Panc1 (cell line): ENCODE measurements at regions not wholly inside any gene's neighbourhood (a gene's known extent, or its start where the extent isn't known, plus 50 kb on each side); places are given as distances from the start of the nearest gene placed in this dataset.

ENCODE experiments used
- ATAC-seq: fragments of 200-7000 bp; cut with Tn5 transposase; 2 replicates; pipeline ENCODE4 v1.9.1; 2020; ENCODE audit warnings: mild to moderate bottlenecking, moderate library complexity
- BruUV-seq: library from RNA; stranded (reverse); fragments of 400-500 nt; replicated peaks from 2 replicates; lab custom pipeline; 2021; lab: Mats Ljungman, UMichigan
- CTCF ChIA-PET: fragments of 300-600 bp; sonication (Branson Sonifier 250); formaldehyde crosslinking; loops from one replicate; lab custom pipeline; 2022; ENCODE audit warnings: antibody characterized with exemption; lab: Charles Lee
- POLR2A ChIA-PET: fragments of 300-600 bp; sonication (Branson Sonifier 250); formaldehyde crosslinking; loops from one replicate; lab custom pipeline; 2022; ENCODE audit warnings: antibody characterized with exemption; lab: Charles Lee
- DNase-seq: peaks from one replicate; pipeline ENCODE4 v3.0.0-alpha.2; 2010; ENCODE audit warnings: low read depth, low spot score
- H3K27ac ChIP-seq: 2 replicates; pipeline ENCODE4 v1.5.1; 2011; ENCODE audit warnings: mild to moderate bottlenecking, low read length, inconsistent platforms
- H3K27me3 ChIP-seq: fragments of 200-500 bp; sonication (Bioruptor generic); 2 replicates; pipeline ENCODE4 v1.6.0; 2014; ENCODE audit warnings: low read length, inconsistent platforms; ENCODE audit not compliant: control insufficient read depth, insufficient read depth
- H3K36me3 ChIP-seq: fragments of 200-500 bp; sonication (Bioruptor generic); 2 replicates; pipeline ENCODE4 v1.5.1; 2014; ENCODE audit warnings: inconsistent platforms, mild to moderate bottlenecking, low read length, moderate library complexity; ENCODE audit not compliant: control insufficient read depth, insufficient read depth
- H3K4me1 ChIP-seq: 2 replicates; pipeline ENCODE4 v1.5.1; 2011; ENCODE audit warnings: inconsistent platforms, mild to moderate bottlenecking, low read length, moderate library complexity; ENCODE audit not compliant: control insufficient read depth, insufficient read depth
- H3K4me3 ChIP-seq, 2 experiments: 2 replicates each; pipeline ENCODE4 v1.5.1; 2011 to 2012; ENCODE audit warnings: low read depth in 2 of 2, low read length in 2 of 2, mild to moderate bottlenecking in 2 of 2, inconsistent platforms in 1 of 2, moderate library complexity in 1 of 2
- H3K9me3 ChIP-seq: fragments of 200-500 bp; sonication (Bioruptor generic); 2 replicates; pipeline ENCODE4 v1.5.1; 2014; ENCODE audit warnings: low read depth, mild to moderate bottlenecking, inconsistent platforms, low read length, moderate library complexity; ENCODE audit not compliant: control insufficient read depth, insufficient read depth
- CTCF ChIP-seq: fragments of 450-650 bp; IDR thresholded peaks from 2 replicates; pipeline ENCODE4 v1.5.1; 2017; ENCODE audit warnings: mild to moderate bottlenecking
- POLR2AphosphoS5 ChIP-seq: IDR thresholded peaks from 2 replicates; pipeline ENCODE4 v1.6.1; 2012; ENCODE audit warnings: mild to moderate bottlenecking, low read depth, low read length, moderate library complexity
- REST ChIP-seq, 2 experiments: IDR thresholded peaks; 2 replicates each; pipeline ENCODE4 v1.6.1; 2011 to 2012; ENCODE audit warnings: low read depth in 2 of 2, control low read depth in 1 of 2, low read length in 1 of 2, mild to moderate bottlenecking in 1 of 2, moderate library complexity in 1 of 2; ENCODE audit not compliant: insufficient read depth in 1 of 2
- SIN3A ChIP-seq: IDR thresholded peaks from 2 replicates; pipeline ENCODE4 v1.6.1; 2012; ENCODE audit warnings: low read depth, mild to moderate bottlenecking, low read length, moderate library complexity, borderline replicate concordance; ENCODE audit not compliant: insufficient read depth
- TCF7L2 ChIP-seq: IDR thresholded peaks from 2 replicates; pipeline ENCODE4 v1.6.1; 2011; ENCODE audit warnings: mild to moderate bottlenecking, low read depth, low read length, inconsistent platforms
- in situ Hi-C: cut with HindIII; loops from 2 replicates; pipeline ENCODE4 v1.10.0; 2016; ENCODE audit warnings: low sequenced_read_pairs, low pct_unique_long_range_greater_than_20kb
- intact Hi-C: fragments of 100-400 bp; cut with micrococcal nuclease; formaldehyde crosslinking; loops from one replicate; pipeline ENCODE4 v1.10.0; 2022; ENCODE audit not compliant: unreplicated experiment

GRCh38 chr13:62193919-62194318 lies 778.3 kb upstream of the PCDH20 start:
- no peaks in the 10 kb centered on the region for H3K27me3 ChIP-seq
- in situ Hi-C loops: no loop called here
- no peaks in the 10 kb centered on the region for H3K36me3 ChIP-seq
- intact Hi-C loops: no loop called here
- no peak for DNase-seq
- no peak overlapping the region for H3K4me3 ChIP-seq
- POLR2A ChIA-PET: no interaction called here
- BruUV-seq: no TSS peak
- no peaks in the 10 kb centered on the region for H3K9me3 ChIP-seq
- TF ChIP-seq CTCF: no peak
- TF ChIP-seq POLR2AphosphoS5: no peak
- no peak for TF ChIP-seq REST (IDR thresholded peaks at IDR 0.05; ENCODE audit: insufficient read depth in 1 of 2, low read depth in 2 of 2, low read length in 1 of 2)
- no peak for TF ChIP-seq TCF7L2
- no peak for TF ChIP-seq SIN3A
- CTCF ChIA-PET: no interaction called here
- no peak overlapping the region for H3K27ac ChIP-seq
- no peak for ATAC-seq
- H3K4me1 ChIP-seq: no peaks in the 10 kb centered on the region

- Histone ChIP-seq H3K27ac (no peak overlapping the region), H3K4me3 (no peak overlapping the region), H3K27me3 (no peaks in the 10 kb centered on the region), H3K36me3 (no peaks in the 10 kb centered on the region), H3K4me1 (no peaks in the 10 kb centered on the region), H3K9me3 (no peaks in the 10 kb centered on the region)
- TF ChIP-seq CTCF (no peak), POLR2AphosphoS5 (no peak), SIN3A (no peak), REST (IDR thresholded peaks at IDR 0.05; ENCODE audit: insufficient read depth in 1 of 2, low read depth in 2 of 2, low read length in 1 of 2) (no peak), TCF7L2 (no peak)
- ChIA-PET CTCF (no interaction called here), POLR2A (no interaction called here)
- ATAC-seq (no peak), DNase-seq (no peak)
- no TSS peak for BruUV-seq
- in situ Hi-C loops (no loop called here), intact Hi-C loops (no loop called here)
Measured at GRCh38 chr13:62185631-62186255, 770.1 kb upstream of the PCDH20 start.
